ENCODE measurements at regions not wholly inside any gene's neighbourhood (a gene's known extent, or its start where the extent isn't known, plus 50 kb on each side); places are given as distances from the start of the nearest gene placed in this dataset.
"Not testable (repeated sequence)": the region's sequence is repeated elsewhere in the genome, so short reads cannot be mapped to it uniquely, and the experiment has no call there.

DNA sequence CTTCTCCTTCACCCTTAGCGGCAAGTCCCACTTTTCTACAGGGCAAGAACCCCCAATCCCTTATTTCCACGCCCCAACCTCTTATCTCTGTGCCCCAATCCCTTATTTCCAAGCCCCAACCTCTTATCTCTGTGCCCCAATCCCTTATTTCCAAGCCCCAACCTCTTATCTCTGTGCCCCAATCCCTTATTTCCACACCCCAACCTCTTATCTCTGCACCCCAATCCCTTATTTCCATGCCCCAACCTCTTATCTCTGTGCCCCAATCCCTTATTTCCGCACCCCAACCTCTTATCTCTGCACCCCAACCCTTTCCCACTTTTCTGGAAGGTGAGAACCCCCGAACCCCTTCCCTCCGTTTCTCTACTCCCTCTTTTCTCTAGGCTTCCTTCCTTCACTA is 116.1 kb upstream of the GJE1 start:
- H3K4me1 Mint-ChIP-seq; DNase-seq; POLR2A ChIA-PET; H3K9me3 Mint-ChIP-seq; H3K4me3 Mint-ChIP-seq; CTCF ChIA-PET; H3K36me3 Mint-ChIP-seq (ENCODE audit: low read depth); H3K27ac Mint-ChIP-seq; H3K27me3 Mint-ChIP-seq: not testable (repeated sequence)

GRCh38 chr6:142015463-142015862 is 117.3 kb upstream of the GJE1 start:
- DNase-seq; H3K4me3 Mint-ChIP-seq; POLR2A ChIA-PET; H3K27me3 Mint-ChIP-seq; H3K36me3 Mint-ChIP-seq (ENCODE audit: low read depth); H3K9me3 Mint-ChIP-seq; H3K4me1 Mint-ChIP-seq; H3K27ac Mint-ChIP-seq; CTCF ChIA-PET: not testable (repeated sequence)

DNA sequence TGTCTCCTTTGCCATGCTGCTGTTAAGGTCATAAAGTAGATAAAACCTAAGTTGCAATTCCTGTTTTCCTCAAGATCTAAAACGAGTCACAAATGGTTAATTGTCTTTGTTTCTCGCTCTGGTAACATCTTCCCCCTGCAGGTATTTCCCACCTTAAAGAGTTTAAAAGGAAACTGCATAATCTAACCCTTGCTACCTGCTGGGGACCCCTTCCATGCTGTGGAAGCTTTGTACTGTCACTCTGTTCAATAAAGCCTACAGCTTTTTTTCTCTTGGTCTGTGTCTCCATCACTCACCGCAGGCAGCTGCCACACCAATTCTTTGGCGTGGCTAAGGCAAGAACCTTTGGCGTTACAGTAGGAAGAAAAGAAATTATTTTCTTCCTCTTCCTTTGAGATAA is 117.7 kb upstream of the GJE1 start:
- H3K27me3 Mint-ChIP-seq: peaks cover 5% of the 10 kb centered on the region
- H3K4me1 Mint-ChIP-seq: peaks cover 3% of the 10 kb centered on the region
- DNase-seq: no peak
- CTCF ChIA-PET: no interaction called here
- no peak overlapping the region for H3K4me3 Mint-ChIP-seq
- no peaks in the 10 kb centered on the region for H3K36me3 Mint-ChIP-seq (ENCODE audit: low read depth)
- H3K27ac Mint-ChIP-seq: no peak overlapping the region
- POLR2A ChIA-PET: no interaction called here
- H3K9me3 Mint-ChIP-seq: no peaks in the 10 kb centered on the region

DNA sequence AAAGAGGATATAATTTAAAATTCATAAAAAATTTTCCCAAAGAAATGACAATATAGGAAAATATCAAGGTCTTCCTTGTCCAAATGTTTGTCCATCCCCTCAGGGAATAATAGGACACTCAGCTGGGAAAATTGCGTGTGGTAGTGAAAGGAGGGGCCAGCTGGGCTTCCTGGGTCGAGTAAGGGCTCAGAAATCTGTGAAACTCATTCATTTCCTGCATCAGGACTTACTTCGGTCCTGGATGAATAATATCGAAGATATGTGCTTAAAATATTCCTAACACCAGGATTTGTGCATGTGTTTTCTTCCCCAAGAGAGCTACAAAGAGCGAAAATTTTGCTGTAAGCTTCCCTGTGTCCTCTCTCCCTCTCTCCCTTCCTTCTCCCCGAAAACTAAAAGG is 118.2 kb upstream of the GJE1 start:
- Mint-ChIP-seq H3K27ac (no peak overlapping the region), H3K27me3 (peaks cover 6% of the 10 kb centered on the region), H3K4me3 (no peak overlapping the region), H3K4me1 (peaks cover 3% of the 10 kb centered on the region), H3K9me3 (no peaks in the 10 kb centered on the region), H3K36me3 (ENCODE audit: low read depth) (no peaks in the 10 kb centered on the region)
- CTCF ChIA-PET: no interaction called here
- POLR2A ChIA-PET: no interaction called here
- no peak for DNase-seq

DNA sequence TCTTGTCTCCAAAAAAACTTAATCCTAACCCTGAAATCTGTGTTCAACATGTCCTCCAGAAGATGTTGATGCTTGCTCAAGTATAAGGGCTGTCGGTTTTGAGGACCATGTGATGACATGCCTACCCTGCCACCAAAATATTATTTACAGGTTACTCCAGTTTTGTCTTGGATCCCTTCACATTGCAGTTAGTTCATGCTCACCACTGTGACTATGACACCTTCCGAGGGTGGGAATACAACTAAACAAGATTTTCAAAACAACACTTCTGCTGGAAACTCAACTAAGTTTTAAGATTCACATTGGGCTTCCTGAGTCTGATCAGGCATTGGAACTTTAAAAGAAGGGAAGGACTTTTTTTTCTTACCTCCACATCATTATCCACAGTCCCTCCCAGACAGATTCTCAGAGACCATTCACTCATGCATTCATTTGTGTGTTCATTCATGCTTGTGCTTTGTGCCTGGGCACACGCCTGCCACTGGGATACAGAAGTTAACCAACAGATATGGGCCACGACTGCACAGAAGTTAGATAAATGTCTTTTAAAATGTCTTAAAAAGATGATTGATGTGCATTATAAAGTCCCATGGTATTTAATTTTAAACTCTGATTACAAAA is 118.7 kb upstream of the GJE1 start:
- POLR2A ChIA-PET: no interaction called here
- no peak overlapping the region for H3K4me3 Mint-ChIP-seq
- peaks cover 3% of the 10 kb centered on the region for H3K4me1 Mint-ChIP-seq
- no peak for DNase-seq
- no peaks in the 10 kb centered on the region for H3K36me3 Mint-ChIP-seq (ENCODE audit: low read depth)
- no peaks in the 10 kb centered on the region for H3K9me3 Mint-ChIP-seq
- H3K27me3 Mint-ChIP-seq: peaks cover 7% of the 10 kb centered on the region
- CTCF ChIA-PET: no interaction called here
- H3K27ac Mint-ChIP-seq: no peak overlapping the region

DNA sequence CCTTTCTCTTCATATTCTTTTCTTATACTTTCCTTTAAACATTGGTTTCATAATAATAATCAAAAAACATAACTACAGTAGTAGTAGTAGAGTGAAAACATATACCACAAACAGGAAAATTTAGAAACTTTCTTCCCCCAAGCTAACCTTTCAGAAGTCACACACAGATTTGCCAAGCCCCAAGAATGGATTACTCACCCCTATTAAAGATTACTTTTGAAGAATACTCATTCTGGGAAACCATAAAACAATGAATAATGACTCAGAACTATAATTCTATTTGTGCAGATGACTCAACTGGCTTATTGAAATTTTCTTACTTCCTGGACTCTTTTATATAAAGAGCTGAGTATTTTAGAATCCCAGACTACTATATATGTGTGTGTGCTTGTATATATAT is 119.4 kb upstream of the GJE1 start:
- no peaks in the 10 kb centered on the region for H3K36me3 Mint-ChIP-seq (ENCODE audit: low read depth)
- H3K4me1 Mint-ChIP-seq: peaks cover 3% of the 10 kb centered on the region
- H3K27me3 Mint-ChIP-seq: peaks cover 7% of the 10 kb centered on the region
- no peak for DNase-seq
- no peaks in the 10 kb centered on the region for H3K9me3 Mint-ChIP-seq
- ChIA-PET POLR2A (no interaction called here), CTCF (no interaction called here)
- H3K4me3 Mint-ChIP-seq: no peak overlapping the region
- no peak overlapping the region for H3K27ac Mint-ChIP-seq

DNA sequence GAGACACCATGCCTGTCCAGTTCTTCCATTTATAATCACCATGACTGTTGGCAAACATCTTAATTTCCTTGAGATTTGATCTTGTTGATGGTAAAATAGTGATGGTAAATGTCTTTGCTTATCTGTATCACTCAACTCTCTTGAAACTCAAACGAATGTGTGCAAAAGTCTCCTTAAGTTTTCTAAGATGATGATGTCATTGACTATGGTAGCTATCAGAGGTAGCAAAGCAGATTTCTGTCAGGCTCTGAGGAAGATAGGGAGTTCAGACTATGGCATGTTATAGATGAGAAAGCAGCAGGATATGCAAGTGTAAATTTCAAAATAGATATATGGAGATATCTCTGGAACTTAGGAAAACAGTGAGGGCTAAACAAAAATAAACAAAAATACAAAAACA is 121.0 kb upstream of the GJE1 start:
- peaks cover 3% of the 10 kb centered on the region for H3K4me1 Mint-ChIP-seq
- peaks cover 7% of the 10 kb centered on the region for H3K27me3 Mint-ChIP-seq
- H3K27ac Mint-ChIP-seq: no peak overlapping the region
- no peak overlapping the region for H3K4me3 Mint-ChIP-seq
- POLR2A ChIA-PET: no interaction called here
- CTCF ChIA-PET: no interaction called here
- DNase-seq: no peak
- no peaks in the 10 kb centered on the region for H3K36me3 Mint-ChIP-seq (ENCODE audit: low read depth)
- no peaks in the 10 kb centered on the region for H3K9me3 Mint-ChIP-seq

GRCh38 chr6:142011156-142011555 is 121.6 kb upstream of the GJE1 start:
- no peak overlapping the region for H3K4me3 Mint-ChIP-seq
- no peak overlapping the region for H3K27ac Mint-ChIP-seq
- ChIA-PET POLR2A (no interaction called here), CTCF (no interaction called here)
- H3K36me3 Mint-ChIP-seq (ENCODE audit: low read depth): no peaks in the 10 kb centered on the region
- peaks cover 3% of the 10 kb centered on the region for H3K4me1 Mint-ChIP-seq
- DNase-seq: no peak
- H3K9me3 Mint-ChIP-seq: no peaks in the 10 kb centered on the region
- H3K27me3 Mint-ChIP-seq: peaks cover 7% of the 10 kb centered on the region

DNA sequence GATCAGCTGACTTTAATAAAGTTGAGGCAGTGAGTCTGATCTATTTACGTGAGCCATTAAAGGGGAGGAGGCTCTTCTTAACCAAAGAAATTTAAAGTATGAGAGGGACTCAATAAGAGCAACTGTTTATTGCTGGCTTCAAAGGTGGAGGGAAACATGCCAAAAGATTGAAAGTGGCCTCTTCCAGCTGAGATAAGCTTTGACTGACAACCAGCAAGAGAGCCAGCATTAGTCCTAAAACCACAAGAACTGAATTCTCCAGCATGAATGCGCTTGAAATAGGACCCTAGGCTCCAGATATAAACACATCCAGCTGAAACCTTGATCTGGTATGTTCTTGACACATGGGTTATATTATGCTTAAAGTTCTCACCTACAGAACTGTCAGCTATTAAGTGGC is 123.1 kb upstream of the GJE1 start:
- Mint-ChIP-seq H3K4me1 (peaks cover 3% of the 10 kb centered on the region), H3K27ac (no peak overlapping the region), H3K27me3 (peaks cover 5% of the 10 kb centered on the region), H3K4me3 (no peak overlapping the region), H3K9me3 (no peaks in the 10 kb centered on the region), H3K36me3 (ENCODE audit: low read depth) (no peaks in the 10 kb centered on the region)
- DNase-seq: no peak
- CTCF ChIA-PET: no interaction called here
- POLR2A ChIA-PET: no interaction called here

- peaks cover 3% of the 10 kb centered on the region for H3K4me1 Mint-ChIP-seq
- no peaks in the 10 kb centered on the region for H3K36me3 Mint-ChIP-seq (ENCODE audit: low read depth)
- H3K4me3 Mint-ChIP-seq: no peak overlapping the region
- ChIA-PET POLR2A (no interaction called here), CTCF (no interaction called here)
- no peaks in the 10 kb centered on the region for H3K9me3 Mint-ChIP-seq
- no peak overlapping the region for H3K27ac Mint-ChIP-seq
- DNase-seq: no peak
- peaks cover 3% of the 10 kb centered on the region for H3K27me3 Mint-ChIP-seq
These were observed 123.9 kb upstream of the GJE1 start for GRCh38 chr6:142008781-142009180.

DNA sequence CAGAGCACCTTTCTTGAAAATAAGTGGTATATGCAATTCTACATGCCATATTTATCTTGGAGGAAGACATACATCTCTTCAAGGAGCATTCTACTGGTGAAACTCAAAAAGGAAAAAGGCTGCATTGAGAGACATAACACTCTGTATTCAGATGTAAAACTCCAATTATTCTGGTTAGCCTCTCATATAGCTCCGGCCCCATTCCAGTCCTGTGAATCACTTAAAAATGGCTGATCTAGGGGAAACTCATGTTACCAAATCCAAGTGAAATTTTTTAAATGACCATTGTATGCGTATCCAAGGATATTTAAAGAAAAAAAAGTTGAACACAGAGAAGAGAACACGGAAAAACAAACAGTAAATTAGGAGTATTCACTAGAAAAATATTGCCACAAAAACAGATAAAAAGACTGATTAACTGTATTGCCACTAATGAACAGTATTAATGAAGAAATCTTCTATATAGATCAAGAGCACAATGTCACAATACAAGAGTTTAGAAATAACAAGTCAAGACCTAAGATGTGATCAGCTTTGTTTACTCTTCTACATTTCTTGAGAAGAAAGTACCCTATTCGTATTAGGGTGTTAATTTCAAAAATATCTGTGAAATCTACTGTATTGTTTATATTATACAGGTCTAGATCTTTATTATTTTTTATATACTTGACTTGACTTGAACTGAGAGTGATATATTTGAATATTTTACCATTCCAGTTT is 124.5 kb upstream of the GJE1 start:
- DNase-seq: no peak
- Mint-ChIP-seq H3K9me3 (no peaks in the 10 kb centered on the region), H3K27ac (no peak overlapping the region), H3K36me3 (ENCODE audit: low read depth) (no peaks in the 10 kb centered on the region), H3K4me1 (peaks cover 1% of the 10 kb centered on the region), H3K4me3 (no peak overlapping the region), H3K27me3 (peaks cover 3% of the 10 kb centered on the region)
- ChIA-PET CTCF (no interaction called here), POLR2A (no interaction called here)

GRCh38 chr6:142005021-142005420 is 127.7 kb upstream of the GJE1 start:
- POLR2A ChIA-PET: no interaction called here

DNA sequence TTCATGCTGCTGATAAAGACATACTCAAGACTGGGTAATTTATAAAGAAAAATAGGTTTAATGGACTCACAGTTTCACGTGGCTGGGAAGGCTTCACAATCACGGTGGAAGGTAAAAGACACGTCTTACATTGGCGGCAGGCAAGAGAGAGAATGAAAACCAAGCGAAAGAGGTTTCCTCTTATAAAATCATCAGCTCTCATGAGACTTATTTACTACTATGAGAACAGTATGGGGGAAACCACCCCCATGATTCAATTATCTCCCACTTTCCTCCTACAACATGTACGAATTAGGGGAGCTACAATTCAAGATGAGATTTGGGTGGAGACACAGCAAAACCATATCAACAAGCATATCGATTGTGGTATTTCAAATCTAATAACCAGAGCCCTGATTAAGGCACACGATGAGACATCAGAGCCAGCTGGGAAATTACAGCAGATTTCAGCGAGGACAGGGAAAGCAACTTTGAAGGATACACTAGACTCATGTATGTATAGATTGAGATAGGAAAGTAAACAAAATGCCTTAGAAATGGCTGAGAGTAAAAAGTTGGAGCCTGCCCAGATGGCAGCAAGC is 129.8 kb upstream of the GJE1 start:
- Mint-ChIP-seq H3K27ac (no peak overlapping the region), H3K9me3 (no peaks in the 10 kb centered on the region), H3K4me3 (no peak overlapping the region), H3K36me3 (ENCODE audit: low read depth) (no peaks in the 10 kb centered on the region), H3K27me3 (no peaks in the 10 kb centered on the region), H3K4me1 (no peaks in the 10 kb centered on the region)
- ChIA-PET POLR2A (no interaction called here), CTCF (no interaction called here)
- DNase-seq: no peak

More at GRCh38 chr6:142005021-142005420, 127.7 kb upstream of the GJE1 start:
- Mint-ChIP-seq H3K4me3 (no peak overlapping the region), H3K36me3 (ENCODE audit: low read depth) (no peaks in the 10 kb centered on the region), H3K9me3 (no peaks in the 10 kb centered on the region), H3K27ac (no peak overlapping the region), H3K27me3 (peaks cover 1% of the 10 kb centered on the region), H3K4me1 (no peaks in the 10 kb centered on the region)
- DNase-seq: no peak
- CTCF ChIA-PET: no interaction called here

DNA sequence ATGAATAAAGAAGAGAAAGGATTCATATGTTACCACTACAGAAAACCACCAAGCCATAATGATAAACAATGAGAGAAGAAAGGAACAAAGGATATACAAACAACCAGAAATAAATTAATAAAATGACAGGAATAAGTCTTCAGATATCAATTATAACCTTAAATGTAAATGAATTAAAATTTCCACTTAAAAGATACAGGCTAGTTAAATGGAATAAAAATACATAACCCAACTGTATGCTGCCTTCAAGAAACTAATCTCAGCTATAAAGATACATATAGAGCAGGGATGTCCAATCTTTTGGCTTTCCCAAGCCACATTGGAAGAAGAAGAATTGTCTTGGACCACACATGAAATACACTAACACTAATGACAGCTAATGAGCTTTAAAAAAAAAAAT is 135.9 kb upstream of the GJE1 start:
- no peaks in the 10 kb centered on the region for H3K36me3 Mint-ChIP-seq (ENCODE audit: low read depth)
- CTCF ChIA-PET: no interaction called here
- peaks cover 10% of the 10 kb centered on the region for H3K9me3 Mint-ChIP-seq

More for the DNA sequence above, 135.9 kb upstream of the GJE1 start:
- Mint-ChIP-seq H3K27ac (no peak overlapping the region), H3K27me3 (no peaks in the 10 kb centered on the region), H3K4me1 (no peaks in the 10 kb centered on the region), H3K4me3 (no peak overlapping the region)
- POLR2A ChIA-PET: no interaction called here
- DNase-seq: no peak

Data from activated CD4-positive, alpha-beta T cell treated with anti-CD3 and anti-CD28 coated beads, Interleukin-2, amount 10 ng/mL, durations not matched to agents 7 days and 5 days (primary cell).